GDM1 (cell line): ENCODE measurements at regions not wholly inside any gene's neighbourhood (a gene's known extent, or its start where the extent isn't known, plus 50 kb on each side); places are given as distances from the start of the nearest gene placed in this dataset.

Experiments
- DNase-seq: peaks from one replicate; lab custom pipeline; 2025; lab: John Stamatoyannopoulos, UW

DNA sequence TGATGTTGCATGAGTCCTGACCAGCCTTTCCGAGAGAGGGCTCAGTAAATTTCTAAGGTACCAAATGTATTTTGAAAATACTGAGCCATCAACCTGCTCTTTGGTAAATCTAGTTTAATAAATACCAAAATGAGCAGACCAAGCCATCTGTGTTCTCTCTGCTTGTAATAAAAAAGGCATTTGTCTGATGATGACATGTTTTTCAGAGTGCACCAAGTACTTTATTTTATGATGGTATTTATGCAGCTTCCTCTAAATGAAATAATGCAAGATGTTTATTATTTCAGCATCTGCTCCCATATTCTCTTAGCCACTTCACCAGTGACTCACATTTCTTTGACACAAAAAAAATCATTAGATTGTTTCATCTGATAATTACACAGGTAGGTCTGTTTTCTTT is 700.5 kb downstream of the TRIML1 start:
- no peak for DNase-seq

DNA sequence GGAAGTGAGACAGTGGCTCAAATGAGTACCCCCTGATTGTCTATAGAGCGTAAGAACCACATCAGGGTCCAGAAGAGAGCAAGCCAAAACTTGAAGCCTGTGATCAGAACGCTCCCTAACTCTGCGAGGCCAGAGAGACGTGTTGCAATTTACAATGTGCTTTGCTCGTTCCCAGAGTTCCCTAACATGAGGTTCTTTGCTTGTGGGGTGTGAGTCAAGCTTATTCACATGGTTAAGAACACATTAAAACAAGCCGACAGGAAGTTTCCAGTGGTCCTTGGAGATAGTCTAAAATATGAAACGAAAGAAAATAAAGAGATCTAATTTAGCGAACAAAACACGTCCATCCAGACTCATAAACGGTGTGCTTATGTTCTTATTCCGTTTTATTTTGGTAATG is 702.3 kb downstream of the TRIML1 start:
- no peak for DNase-seq

DNA sequence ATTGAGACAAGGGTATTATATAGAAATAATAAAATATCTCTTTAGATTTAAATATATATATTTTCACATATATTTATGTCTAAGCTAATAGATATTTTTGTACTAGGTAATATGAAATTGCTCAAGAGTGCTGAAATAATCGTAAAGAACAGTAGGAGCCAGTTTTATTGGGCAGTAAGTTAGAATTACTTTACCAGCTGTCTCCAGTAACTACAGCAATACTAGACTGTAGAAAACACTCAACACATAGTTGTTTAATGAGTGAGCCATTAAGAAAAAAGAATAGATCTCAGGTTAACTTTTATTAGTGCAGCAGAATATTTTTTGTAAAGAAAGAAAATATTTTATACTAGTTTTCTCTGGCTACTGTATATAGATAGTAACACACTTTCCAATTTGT is 715.2 kb downstream of the TRIML1 start:
- no peak for DNase-seq

DNA sequence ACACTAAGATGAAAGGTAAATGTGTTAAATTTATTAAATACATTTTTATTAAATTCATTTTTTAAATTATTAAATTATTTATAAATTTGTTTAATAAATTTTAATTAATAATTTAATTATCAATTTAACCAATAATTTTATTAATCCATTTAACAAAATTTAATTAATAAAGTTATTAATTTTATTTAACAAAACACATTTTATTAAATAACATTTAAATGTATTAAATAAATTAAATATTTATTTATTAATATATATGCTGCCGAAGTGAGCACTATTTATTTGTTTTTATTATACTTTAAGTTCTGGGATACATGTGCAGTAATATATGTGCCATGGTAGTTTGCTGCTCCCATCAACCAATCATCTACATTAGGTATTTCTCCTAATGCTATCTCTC is 719.5 kb downstream of the TRIML1 start:
- DNase-seq = no peak

DNA sequence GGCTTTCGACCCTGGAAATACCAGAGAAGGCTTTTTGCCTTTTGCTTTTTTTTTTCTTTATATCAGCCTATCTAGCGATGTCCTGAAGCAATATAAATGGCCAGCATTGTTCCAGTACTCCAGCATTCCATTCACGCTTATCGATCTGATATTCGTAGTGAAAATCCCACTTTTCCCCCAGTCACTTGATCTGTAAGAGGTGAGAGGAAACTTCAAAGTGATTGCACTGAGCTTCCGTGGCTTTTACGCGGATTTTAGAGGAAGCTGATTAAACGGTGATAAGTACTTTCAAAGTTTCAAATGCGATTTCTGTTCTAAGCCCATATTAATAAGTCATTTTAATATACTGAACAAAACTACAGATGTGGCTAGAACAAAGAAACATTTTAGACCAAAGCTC is 725.5 kb downstream of the TRIML1 start:
- DNase-seq = no peak

DNA sequence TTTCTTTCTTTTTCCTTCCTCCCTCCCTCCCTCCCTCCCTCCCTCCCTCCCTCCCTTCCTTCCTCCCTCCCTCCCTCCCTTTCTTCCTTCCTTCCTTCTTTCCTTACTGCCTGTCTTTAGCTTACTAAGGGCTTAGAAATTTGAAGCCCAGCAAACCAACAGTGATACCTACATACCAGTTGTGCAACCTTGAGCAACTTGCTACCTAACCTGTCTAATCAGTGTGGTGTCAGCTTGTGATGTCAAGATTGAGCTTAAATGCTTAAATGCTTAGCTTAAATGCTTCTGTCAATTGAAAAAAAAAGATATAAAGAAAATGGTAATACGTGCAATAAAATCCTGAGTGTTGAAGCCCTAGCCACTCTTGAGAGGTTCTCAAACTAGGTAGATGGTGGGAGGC is 728.6 kb downstream of the TRIML1 start:
- DNase-seq = no peak

DNA sequence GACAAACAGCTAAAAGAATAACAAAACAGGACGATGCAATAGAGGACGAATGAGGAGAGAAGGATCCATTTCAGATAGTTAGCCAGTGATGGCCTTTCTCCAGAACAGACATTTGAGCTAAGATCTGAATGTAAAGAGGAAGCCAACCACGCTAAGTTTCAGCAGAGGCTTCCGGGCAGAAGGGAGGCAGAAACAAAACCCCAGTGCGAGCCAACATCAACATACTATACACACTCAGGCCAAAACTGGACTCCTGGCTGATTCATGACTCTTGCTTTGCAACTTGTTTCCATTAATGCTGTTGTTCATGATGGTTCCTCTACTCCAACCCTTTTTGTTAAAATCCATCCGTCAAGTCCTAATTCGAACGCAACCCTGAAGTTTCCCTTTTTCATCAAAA is 730.3 kb downstream of the TRIML1 start:
- no peak for DNase-seq

DNA sequence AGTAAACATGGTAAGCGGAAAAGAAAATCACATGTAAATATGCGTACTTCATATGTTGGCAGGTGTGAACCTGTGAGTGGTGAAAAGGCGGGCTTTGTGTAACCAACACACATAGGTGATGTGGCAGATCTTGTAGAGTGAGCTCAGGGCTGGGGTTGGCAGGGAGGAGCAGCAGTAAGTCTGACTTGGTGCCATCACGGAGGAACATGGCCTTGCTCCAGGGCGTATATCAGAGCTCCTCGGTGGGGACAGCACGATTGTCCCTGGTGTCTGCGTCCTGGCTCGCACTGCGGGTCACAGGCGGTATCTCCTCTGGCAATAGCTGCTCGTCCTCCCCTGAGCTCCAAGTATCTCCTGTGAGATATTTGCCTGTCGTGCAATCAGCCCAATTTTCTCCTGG is 733.6 kb downstream of the TRIML1 start:
- no peak for DNase-seq

DNA sequence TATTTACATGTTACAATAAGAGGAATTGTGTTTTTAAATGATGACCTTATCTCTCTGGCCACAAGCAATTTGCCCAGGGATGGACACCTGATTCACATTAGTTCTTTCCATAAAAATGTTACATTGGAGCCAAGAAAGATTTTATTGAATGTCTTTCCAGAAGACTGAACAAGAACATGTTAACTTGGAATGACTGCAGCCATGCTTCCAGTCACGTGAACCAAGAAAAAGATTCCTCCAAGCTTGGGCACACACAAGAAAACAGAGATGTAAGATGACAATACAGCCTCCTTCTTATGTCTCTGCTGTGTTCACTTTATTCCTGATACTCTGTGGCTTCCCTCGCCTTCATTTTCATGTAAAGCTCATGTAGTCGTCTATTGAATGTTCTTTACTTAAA is 737.6 kb downstream of the TRIML1 start:
- DNase-seq = no peak

DNA sequence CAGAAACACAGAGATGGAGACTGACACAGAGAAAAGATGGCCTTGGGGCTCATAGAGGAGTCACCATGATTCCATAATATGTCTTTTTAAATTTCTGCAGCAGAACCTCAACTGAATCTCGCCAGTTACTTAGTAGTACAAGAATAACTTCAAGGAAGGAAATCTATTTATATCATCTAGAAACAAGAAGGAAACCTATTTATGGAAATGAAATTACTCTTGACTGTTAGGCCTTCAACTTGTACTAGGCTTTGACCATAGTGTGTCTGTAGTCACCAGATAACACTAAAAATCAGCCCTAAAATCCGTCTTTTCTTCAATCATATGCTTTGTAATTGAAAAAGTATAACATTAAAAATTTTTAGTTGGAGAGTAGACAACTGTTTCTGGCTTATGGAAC is 740.4 kb downstream of the TRIML1 start:
- no peak for DNase-seq

DNA sequence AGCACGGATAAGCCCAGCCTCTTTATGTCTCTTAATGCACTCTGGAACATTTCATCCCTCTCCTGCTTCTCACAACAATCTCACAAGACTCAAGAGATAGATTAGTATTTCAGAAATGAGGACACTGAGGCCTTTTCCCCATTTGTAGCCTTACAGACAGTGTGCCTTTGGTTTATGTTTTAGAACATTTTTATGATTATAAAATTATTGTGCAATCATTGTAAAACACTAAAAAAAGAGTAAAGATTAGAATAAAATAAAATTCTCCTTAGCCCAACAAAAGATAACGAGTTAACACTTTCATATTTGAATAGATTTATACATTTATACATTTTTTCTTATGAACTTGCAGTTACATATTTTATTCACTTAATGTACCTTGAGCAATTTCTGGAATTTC is 748.7 kb downstream of the TRIML1 start:
- DNase-seq = no peak

DNA sequence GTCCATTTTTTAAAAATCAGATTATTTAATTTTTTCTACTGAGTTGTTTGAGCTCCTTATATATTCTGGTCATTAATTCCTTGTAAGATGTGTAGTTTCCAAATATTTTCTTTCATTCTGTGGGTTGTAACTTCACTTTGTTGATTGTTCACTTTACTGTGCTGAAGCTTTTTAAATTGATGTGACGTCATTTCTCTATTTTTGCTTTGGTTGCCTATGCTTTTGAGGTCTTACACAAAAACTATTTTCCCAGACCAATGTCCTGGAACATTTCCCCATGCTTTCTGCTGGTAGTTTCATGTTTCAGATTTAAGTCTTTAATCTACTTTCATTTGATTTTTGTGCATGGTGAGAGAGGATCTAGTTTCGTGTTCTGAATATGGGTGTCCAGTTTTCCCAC is 753.6 kb downstream of the TRIML1 start:
- no peak for DNase-seq

DNA sequence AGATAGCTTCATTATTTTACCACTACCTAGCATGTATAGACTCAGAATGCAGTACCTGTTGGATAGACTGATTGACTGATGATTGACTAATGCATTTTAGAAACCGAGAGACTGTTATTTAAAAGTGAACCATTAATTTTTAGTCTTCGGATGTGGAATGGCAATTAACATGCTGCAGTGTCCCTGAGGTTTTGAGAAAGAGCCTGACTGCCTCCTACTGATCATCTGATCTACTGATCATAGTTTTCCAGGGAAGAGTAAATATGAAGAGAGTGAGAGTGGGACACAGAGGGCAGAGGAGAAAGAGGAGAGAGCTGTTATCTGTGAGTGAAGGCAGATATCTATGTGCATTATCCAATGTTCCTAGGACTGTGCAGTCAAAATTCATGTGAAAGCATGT is 764.7 kb downstream of the TRIML1 start:
- DNase-seq = no peak

DNA sequence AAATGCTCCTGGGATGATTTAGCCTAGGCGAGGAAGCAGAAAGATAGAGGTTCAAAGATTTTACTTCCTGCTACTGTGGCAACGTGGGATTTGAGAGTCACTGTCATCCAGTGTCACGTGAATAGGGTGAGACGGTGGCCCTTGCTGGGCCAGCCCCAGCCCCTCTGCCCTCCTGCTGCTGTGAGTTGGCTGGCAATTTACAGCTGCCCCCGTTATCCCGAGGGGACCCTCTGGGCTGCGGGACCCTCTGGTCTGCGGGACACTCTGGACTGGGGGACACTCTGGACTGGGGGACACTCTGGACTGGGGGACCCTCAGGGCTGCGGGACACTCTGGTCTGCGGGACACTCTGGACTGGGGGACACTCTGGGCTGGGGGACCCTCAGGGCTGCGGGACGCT is 765.4 kb downstream of the TRIML1 start:
- DNase-seq = no peak

DNA sequence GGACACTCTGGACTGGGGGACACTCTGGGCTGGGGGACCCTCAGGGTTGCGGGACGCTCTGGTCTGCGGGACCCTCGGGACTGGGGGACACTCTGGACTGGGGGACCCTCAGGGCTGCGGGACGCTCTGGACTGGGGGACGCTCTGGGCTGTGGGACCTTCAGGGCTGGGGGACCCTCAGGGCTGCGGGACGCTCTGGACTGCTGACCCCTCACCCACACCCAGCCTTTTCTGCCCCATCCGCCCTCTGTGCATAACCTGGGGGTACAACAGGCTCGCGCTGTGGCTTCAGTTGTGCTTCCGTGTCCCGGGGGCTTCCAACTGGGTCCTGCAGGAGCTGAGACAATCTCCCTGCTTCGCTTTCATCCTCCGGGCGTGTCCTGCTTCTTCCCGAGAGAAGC is 766.0 kb downstream of the TRIML1 start:
- no peak for DNase-seq

DNA sequence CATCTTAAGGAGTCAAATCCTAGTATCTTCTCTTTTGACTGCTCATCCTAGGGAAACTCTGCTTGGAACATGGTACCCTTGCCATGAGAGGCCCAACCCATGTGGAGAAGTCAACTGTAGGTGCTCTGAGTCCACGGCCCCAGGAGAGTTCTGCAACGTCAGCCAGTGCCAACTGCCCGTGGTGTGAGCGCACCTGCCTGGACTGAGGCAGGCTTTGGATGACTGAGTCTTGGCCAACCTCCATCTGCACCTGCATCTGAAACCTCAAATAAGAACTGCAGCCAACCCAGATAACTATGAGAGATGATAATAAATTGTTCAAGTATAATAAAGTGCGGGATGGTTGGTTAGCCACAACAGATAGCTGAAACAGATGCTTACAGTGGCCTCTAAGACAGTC is 772.0 kb downstream of the TRIML1 start:
- DNase-seq = no peak

DNA sequence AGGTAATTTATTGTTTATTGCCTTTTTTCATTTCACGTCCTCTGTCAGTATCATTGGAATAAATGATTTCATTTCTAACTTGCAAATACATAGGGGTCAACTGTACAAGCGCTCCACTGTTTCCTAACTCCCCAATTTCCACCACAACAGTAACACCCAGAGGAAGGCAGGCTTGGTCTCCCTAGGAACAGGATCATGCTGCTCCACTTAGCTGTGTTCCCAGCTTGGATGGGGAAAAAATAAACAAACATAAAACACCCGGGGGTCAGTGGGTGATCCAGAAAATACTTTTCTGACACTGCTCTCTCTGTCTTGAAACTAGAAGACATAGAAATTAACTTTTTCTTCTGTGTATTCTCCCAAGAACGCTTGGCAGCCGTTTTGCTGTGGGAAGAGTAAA is 772.5 kb downstream of the TRIML1 start:
- DNase-seq = no peak

DNA sequence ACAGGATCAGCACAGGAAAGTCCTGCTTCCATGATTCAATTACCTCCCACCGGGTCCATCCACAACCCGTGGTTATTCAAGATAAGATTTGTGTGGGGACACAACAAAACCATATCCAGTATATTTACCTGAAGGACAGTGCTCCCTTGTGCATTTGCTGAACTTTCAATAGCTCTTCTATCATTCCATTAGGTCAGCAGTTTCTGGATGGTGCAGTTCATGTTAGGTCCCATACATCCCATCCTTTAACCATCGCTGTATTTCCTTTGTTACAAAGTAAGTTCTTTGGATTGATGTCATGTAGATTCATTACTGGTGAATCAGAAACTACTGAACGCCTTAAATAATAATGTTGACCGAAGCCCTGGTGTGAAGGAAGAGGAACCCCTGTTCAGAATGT is 775.9 kb downstream of the TRIML1 start:
- no peak for DNase-seq

DNA sequence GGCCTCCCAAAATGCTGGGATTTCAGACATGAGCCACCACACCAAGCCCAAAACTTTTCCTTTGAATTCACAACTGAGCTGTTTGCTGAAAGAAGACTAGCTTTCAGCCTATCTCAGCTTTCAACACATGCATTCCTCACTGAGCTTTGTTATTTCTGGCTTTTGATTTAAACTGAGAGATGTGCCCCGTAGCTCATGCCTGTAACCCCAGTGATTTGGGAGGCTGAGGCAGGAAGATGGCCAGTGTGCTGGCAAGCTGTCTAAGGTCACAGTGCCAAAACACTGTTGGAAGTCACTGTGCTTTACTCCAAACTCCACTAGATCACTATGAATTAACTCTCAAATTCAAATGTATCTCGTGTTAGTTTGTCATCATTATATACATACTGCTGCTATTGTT is 779.5 kb downstream of the TRIML1 start:
- DNase-seq = no peak

DNA sequence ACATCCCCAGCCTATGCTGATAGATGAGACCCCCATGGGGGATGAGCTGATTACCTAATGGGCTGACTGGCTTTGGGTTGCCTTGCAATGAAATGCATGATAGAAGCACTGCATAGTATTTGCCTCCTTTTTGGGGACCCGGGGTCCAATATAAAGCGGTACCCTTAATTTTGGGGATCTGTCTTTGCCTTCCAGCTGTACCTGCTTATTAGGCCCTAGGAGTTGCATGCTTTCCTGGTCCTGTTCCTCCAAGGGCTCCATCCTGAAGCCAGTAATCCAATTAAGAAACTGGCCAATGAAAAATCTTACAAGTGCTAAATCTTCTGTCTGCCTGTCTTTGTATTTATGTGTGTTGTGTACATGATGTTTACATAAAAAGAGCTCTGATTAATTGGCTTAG is 791.6 kb downstream of the TRIML1 start:
- DNase-seq = no peak

DNA sequence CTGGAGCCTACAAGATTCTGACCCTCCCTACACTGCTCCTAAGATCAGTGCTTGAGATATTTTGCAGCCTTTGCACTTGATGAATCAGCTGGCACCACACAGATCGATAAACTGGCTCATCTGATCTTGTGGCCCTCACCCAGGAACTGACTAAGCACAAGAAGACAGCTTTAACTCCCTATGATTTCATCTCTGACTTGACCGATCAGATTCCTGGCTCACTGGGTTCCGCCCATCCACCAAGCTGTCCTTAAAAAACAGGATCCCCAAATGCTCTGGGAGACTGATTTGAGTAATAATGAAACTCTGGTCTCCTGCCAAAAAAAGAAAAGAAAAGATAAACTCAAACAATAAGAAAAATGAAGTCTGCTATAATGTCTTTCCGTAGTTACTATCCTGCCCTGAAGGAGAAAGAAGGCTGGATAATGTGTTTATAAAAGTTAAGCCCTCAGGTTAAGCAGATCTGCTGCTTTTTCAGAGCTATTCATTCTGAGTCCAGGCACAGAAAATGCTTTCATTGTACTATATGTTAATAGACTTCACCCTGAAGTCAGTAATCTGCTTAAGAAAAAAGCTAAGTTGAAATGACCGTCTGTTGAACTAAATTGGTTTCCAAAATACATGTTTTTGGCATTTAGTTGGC is 795.2 kb downstream of the TRIML1 start:
- no peak for DNase-seq

DNA sequence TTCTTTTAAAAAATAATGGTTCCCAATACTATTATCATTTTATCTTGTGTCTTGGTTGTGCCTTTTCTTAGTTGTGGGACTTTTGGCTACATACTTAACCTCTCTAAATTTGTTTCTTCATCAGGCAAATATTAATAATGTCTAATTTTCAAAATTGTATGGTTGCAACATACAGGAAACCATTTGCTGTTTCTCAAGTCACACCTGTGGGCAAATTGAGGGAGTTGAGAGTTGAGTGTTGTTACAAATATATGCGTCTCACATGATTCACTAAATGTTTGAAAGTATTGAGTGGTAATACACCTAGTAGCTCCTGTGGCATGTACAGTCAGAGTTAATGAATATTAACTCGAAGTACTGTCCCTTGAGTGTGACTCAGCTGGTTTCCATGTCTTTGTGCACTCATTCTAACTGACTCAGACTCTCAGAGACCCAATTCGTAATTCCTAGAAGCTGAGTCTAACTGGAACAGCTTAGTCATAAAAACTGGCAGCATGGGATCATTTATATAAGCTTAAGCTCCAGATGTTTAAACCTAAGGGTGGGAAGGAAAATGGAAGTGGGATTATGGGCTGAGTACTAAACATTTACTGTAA is 802.4 kb downstream of the TRIML1 start:
- DNase-seq = no peak

DNA sequence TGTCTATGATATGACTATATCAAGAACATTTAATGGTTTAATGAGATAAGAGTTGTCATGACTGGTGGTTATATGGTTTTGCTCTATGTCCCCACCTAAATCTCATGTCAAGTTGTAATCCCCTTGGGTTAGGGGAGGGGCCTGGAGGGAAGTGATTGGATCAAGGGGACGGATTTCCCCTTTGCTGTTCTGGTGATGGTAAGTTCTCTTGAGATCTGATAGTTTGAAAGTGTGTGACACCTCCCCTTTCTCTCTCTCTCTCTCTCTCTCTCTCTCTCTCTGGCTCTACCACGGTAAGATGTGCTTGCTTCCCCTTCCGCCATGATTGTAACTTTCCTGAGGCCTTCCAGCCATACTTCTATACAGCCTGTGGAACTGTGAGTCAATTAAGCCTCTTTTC is 803.4 kb downstream of the TRIML1 start:
- DNase-seq = no peak

DNA sequence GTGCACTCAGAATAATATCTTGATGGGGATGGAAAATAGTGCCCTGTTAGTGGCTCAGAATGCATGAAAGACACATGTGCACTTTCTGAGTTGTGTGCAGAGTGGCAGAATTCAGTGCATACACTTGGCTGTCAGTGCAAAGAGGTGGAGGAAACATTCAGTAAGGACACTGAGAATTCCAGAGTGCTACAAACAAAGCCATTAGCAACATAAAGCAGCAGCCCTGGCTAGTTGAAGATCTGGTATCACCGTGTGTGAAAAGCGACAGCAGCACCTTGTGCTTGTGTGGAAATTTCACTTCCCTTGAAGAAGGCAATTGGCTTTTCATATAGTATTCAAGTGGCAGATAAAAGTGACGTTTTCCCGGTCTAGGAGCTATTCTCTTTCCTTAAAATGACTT is 810.4 kb downstream of the TRIML1 start:
- no peak for DNase-seq

DNA sequence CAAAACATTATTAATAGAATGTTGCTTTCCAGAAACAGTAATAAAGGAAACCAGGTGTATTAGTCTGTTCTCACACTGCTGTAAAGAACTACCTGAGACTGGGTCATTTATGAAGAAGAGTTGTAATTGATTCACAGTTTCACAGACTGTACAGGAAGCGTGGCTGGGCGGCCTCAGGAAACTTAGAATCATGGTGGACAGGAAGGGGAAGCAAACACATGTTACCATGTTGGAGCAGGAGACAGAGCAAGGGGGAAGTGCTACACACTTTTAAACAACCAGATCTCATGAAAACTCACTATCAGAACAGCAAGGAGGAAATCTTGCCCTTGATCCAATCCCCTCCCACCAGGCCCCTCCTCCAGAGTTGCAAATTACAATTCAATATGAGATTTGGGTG is 815.8 kb downstream of the TRIML1 start:
- DNase-seq = peak; percentile 30
